ENCODE measurements at regions not wholly inside any gene's neighbourhood (a gene's known extent, or its start where the extent isn't known, plus 50 kb on each side); places are given as distances from the start of the nearest gene placed in this dataset.

DNA sequence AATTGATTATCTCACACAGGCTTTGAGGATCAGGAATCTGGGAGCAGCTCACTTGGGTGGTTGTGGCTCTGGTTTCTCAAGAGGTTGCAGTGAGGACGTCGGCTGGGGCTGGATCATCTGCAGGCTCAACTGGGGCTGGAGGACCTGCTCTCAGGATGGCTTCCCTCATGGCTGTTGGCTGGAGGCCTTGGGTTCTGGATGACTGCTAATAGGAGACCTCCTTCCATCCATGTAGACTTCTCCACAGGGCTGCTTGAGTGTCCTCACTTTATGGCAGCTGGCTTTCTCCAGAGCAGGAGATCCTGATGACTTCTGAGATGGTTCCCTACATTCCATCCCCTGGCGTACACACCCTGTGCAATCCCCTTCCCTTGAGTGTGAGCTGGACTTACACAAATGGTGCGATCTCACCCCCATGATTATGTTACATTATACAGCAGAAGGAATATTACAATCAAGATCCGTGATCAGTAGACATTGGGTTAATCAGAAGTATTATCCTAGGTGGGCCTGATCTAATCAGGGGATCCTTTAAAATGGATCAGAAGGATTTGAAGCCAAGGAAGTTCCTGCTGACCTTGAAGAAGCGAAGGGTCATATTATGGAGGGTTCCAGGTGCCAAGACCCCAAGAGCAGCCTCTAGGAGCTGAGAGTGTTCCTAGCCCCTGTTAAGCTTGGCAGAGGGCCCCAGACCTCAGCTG, 122.2 kb downstream of the CXCL12 start:
- TF ChIP-seq GATA2 (CRISPR knock-in tag; IDR thresholded peaks at IDR 0.05) (no peak), GABPA (IDR thresholded peaks at IDR 0.05; ENCODE audit: low read depth) (no peak), TAF1 (IDR thresholded peaks at IDR 0.05; ENCODE audit: borderline replicate concordance, low read depth, low read length) (no peak), SMC3 (IDR thresholded peaks at IDR 0.05; ENCODE audit: low read depth, low read length) (no peak), CHD2 (IDR thresholded peaks at IDR 0.05; ENCODE audit: low read length, partially characterized antibody) (no peak), TCF12 (IDR thresholded peaks at IDR 0.05) (no peak), YY1 (IDR thresholded peaks at IDR 0.05; ENCODE audit: low read depth) (no peak), EZH2phosphoT487 (IDR thresholded peaks at IDR 0.05; ENCODE audit: borderline replicate concordance, low read depth) (no peak)
- TF ChIP-seq, protein P1, sequence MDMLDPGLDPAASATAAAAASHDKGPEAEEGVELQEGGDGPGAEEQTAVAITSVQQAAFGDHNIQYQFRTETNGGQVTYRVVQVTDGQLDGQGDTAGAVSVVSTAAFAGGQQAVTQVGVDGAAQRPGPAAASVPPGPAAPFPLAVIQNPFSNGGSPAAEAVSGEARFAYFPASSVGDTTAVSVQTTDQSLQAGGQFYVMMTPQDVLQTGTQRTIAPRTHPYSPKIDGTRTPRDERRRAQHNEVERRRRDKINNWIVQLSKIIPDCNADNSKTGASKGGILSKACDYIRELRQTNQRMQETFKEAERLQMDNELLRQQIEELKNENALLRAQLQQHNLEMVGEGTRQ (IDR thresholded peaks at IDR 0.05; ENCODE audit: borderline replicate concordance, low read depth, low read length) = no peak
- TF ChIP-seq, protein P2, sequence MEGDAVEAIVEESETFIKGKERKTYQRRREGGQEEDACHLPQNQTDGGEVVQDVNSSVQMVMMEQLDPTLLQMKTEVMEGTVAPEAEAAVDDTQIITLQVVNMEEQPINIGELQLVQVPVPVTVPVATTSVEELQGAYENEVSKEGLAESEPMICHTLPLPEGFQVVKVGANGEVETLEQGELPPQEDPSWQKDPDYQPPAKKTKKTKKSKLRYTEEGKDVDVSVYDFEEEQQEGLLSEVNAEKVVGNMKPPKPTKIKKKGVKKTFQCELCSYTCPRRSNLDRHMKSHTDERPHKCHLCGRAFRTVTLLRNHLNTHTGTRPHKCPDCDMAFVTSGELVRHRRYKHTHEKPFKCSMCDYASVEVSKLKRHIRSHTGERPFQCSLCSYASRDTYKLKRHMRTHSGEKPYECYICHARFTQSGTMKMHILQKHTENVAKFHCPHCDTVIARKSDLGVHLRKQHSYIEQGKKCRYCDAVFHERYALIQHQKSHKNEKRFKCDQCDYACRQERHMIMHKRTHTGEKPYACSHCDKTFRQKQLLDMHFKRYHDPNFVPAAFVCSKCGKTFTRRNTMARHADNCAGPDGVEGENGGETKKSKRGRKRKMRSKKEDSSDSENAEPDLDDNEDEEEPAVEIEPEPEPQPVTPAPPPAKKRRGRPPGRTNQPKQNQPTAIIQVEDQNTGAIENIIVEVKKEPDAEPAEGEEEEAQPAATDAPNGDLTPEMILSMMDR (IDR thresholded peaks at IDR 0.05) = no peak
- TF ChIP-seq, protein P3, sequence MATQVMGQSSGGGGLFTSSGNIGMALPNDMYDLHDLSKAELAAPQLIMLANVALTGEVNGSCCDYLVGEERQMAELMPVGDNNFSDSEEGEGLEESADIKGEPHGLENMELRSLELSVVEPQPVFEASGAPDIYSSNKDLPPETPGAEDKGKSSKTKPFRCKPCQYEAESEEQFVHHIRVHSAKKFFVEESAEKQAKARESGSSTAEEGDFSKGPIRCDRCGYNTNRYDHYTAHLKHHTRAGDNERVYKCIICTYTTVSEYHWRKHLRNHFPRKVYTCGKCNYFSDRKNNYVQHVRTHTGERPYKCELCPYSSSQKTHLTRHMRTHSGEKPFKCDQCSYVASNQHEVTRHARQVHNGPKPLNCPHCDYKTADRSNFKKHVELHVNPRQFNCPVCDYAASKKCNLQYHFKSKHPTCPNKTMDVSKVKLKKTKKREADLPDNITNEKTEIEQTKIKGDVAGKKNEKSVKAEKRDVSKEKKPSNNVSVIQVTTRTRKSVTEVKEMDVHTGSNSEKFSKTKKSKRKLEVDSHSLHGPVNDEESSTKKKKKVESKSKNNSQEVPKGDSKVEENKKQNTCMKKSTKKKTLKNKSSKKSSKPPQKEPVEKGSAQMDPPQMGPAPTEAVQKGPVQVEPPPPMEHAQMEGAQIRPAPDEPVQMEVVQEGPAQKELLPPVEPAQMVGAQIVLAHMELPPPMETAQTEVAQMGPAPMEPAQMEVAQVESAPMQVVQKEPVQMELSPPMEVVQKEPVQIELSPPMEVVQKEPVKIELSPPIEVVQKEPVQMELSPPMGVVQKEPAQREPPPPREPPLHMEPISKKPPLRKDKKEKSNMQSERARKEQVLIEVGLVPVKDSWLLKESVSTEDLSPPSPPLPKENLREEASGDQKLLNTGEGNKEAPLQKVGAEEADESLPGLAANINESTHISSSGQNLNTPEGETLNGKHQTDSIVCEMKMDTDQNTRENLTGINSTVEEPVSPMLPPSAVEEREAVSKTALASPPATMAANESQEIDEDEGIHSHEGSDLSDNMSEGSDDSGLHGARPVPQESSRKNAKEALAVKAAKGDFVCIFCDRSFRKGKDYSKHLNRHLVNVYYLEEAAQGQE (IDR thresholded peaks at IDR 0.05; ENCODE audit: low read depth, low read length) = no peak
